GM20000 (cell line): ENCODE measurements at regions not wholly inside any gene's neighbourhood (a gene's known extent, or its start where the extent isn't known, plus 50 kb on each side); places are given as distances from the start of the nearest gene placed in this dataset.

Experiments
- DNase-seq: peaks from one replicate; pipeline ENCODE4 v3.0.0; 2012; ENCODE audit warnings: low spot score
- CTCF ChIP-seq: IDR thresholded peaks from 2 replicates; pipeline ENCODE4 v1.5.1; 2012; ENCODE audit warnings: mild to moderate bottlenecking, control low read depth; ENCODE audit errors: extremely low read depth, missing control alignments

GRCh38 chr4:60209588-60209987 lies 990.5 kb upstream of the ADGRL3 start:
- DNase-seq: no peak
- TF ChIP-seq CTCF: no peak

GRCh38 chr4:60215906-60216305 lies 984.2 kb upstream of the ADGRL3 start:
- no peak for TF ChIP-seq CTCF
- no peak for DNase-seq

GRCh38 chr4:60216752-60217151 lies 983.4 kb upstream of the ADGRL3 start:
- DNase-seq: no peak
- TF ChIP-seq CTCF: no peak

GRCh38 chr4:60221866-60222265 lies 978.3 kb upstream of the ADGRL3 start:
- no peak for TF ChIP-seq CTCF

GRCh38 chr4:60223208-60223923 lies 976.8 kb upstream of the ADGRL3 start:
- no peak for DNase-seq
- TF ChIP-seq CTCF: no peak

More at GRCh38 chr4:60221866-60222265, 978.3 kb upstream of the ADGRL3 start:
- no peak for DNase-seq

- no peak for TF ChIP-seq CTCF
- no peak for DNase-seq
Observed at GRCh38 chr4:60241866-60242265, 958.3 kb upstream of the ADGRL3 start.

- no peak for DNase-seq
Observed at GRCh38 chr4:60249784-60250183, 950.3 kb upstream of the ADGRL3 start.

More at GRCh38 chr4:60249784-60250183, 950.3 kb upstream of the ADGRL3 start:
- no peak for TF ChIP-seq CTCF
